Sigmoid colon (tissue), 6 donors: ENCODE measurements at regions not wholly inside any gene's neighbourhood (a gene's known extent, or its start where the extent isn't known, plus 50 kb on each side); places are given as distances from the start of the nearest gene placed in this dataset.

Experiments
- DNase-seq: peaks from one replicate; pipeline ENCODE4 v3.0.0-alpha.2; 2019
- H3K27ac ChIP-seq, 4 donors: fragments of 200-600 bp; sonication (generic); one replicate each; pipeline ENCODE4 v1.5.1; 2016 to 2019; ENCODE audit warnings: mild to moderate bottlenecking in 1 of 4
- H3K27me3 ChIP-seq, 3 donors: fragments of 200-600 bp; sonication (generic); one replicate each; pipeline ENCODE4 v1.5.1; 2019; ENCODE audit warnings: mild to moderate bottlenecking in 1 of 3
- H3K36me3 ChIP-seq, 4 donors: fragments of 200-600 bp; sonication (generic); one replicate each; pipeline ENCODE4 v1.5.1; 2016 to 2019
- H3K4me1 ChIP-seq, 4 donors: fragments of 200-600 bp; sonication (generic); one replicate each; pipeline ENCODE4 v1.5.1; 2017 to 2019
- H3K4me3 ChIP-seq, 4 donors: fragments of 200-600 bp; sonication (generic); one replicate each; pipeline ENCODE4 v1.5.1; 2017 to 2019; ENCODE audit warnings: mild to moderate bottlenecking in 2 of 4, moderate library complexity in 1 of 4
- H3K9me3 ChIP-seq, 4 donors: fragments of 200-600 bp in 3 of 4; sonication (generic) in 3 of 4; one replicate each; pipeline versions ENCODE4 v1.5.1 to v1.6.1; 2013 to 2019
- EP300 ChIP-seq, 4 donors: sonication (generic); formaldehyde crosslinking; IDR thresholded peaks; one replicate each; pipeline ENCODE4 v1.6.1; 2017; ENCODE audit warnings: antibody characterized with exemption in 4 of 4
- POLR2A ChIP-seq, 2 donors: fragments of 450-650 bp; IDR thresholded peaks; one replicate each; pipeline ENCODE4 v1.6.1; 2016; ENCODE audit warnings: antibody characterized with exemption in 2 of 2, mild to moderate bottlenecking in 2 of 2, moderate library complexity in 2 of 2
- POLR2AphosphoS5 ChIP-seq, 4 donors: sonication (generic); formaldehyde crosslinking; IDR thresholded peaks; one replicate each; pipeline ENCODE4 v1.6.1; 2017; ENCODE audit warnings: antibody characterized with exemption in 4 of 4
- WGBS, 2 donors: extraction: QIAGEN DNeasy Blood & Tissue Kit; methylation state at CpG; one replicate each; pipeline ENCODE4 v1.1.7; 2013; 5-methylcytosine and 5-hydroxymethylcytosine counted together
- intact Hi-C: fragments of 100-400 bp; cut with DNase I; formaldehyde crosslinking; loops from one replicate; pipeline ENCODE4 v1.15.1; 2023
- TF ChIP-seq, protein P1 (sequence below), 4 experiments: fragments of 450-650 bp in 3 of 4; fragments of 200-600 bp in 1 of 4; IDR thresholded peaks; one replicate each; pipeline ENCODE4 v1.5.1; 2016 to 2019; ENCODE audit warnings: antibody characterized with exemption in 4 of 4, mild to moderate bottlenecking in 3 of 4, moderate library complexity in 2 of 4
- donor health status: healthy with polysubstance abuse.
- donor health status: healthy.

DNA sequence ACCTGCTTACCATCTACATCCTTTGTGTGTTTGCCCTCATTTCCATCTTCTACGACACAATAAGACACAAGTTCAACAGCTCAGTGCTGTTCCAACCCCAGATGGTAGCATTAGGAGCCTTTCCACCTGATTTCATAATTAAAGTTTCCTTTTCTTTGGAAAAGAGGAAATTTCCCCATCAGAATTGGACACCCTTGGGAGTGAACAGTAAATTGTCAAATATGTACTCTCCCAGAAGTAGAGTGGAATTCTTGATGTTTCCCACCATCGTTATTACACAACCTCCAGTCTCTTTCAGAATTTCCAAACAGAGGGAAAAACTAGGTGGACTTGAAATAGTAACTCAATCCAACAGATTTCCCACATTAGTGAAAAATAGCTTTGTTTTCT is 337.6 kb upstream of the OR4E1 start:
- Histone ChIP-seq H3K4me3 (no peak overlapping the region), H3K4me1 (peaks cover 0 to 18% (median 12%) of the 10 kb centered on the region in 4 donors), H3K27ac (peak overlapping the region; percentile 34 to 67 (median 40)), H3K27me3 (no peaks in the 10 kb centered on the region), H3K9me3 (no peaks in the 10 kb centered on the region), H3K36me3 (no peaks in the 10 kb centered on the region)
- TF ChIP-seq EP300 (IDR thresholded peaks at IDR 0.05) (no peak), POLR2A (IDR thresholded peaks at IDR 0.05) (no peak), POLR2AphosphoS5 (IDR thresholded peaks at IDR 0.05) (no peak)
- TF ChIP-seq, protein P1, sequence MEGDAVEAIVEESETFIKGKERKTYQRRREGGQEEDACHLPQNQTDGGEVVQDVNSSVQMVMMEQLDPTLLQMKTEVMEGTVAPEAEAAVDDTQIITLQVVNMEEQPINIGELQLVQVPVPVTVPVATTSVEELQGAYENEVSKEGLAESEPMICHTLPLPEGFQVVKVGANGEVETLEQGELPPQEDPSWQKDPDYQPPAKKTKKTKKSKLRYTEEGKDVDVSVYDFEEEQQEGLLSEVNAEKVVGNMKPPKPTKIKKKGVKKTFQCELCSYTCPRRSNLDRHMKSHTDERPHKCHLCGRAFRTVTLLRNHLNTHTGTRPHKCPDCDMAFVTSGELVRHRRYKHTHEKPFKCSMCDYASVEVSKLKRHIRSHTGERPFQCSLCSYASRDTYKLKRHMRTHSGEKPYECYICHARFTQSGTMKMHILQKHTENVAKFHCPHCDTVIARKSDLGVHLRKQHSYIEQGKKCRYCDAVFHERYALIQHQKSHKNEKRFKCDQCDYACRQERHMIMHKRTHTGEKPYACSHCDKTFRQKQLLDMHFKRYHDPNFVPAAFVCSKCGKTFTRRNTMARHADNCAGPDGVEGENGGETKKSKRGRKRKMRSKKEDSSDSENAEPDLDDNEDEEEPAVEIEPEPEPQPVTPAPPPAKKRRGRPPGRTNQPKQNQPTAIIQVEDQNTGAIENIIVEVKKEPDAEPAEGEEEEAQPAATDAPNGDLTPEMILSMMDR (IDR thresholded peaks at IDR 0.05): no peak
- WGBS, 2 donors: 81 to 88% methylated on average over 2 of the region's 2 CpGs
- intact Hi-C loops: no loop called here
- no peak for DNase-seq

DNA sequence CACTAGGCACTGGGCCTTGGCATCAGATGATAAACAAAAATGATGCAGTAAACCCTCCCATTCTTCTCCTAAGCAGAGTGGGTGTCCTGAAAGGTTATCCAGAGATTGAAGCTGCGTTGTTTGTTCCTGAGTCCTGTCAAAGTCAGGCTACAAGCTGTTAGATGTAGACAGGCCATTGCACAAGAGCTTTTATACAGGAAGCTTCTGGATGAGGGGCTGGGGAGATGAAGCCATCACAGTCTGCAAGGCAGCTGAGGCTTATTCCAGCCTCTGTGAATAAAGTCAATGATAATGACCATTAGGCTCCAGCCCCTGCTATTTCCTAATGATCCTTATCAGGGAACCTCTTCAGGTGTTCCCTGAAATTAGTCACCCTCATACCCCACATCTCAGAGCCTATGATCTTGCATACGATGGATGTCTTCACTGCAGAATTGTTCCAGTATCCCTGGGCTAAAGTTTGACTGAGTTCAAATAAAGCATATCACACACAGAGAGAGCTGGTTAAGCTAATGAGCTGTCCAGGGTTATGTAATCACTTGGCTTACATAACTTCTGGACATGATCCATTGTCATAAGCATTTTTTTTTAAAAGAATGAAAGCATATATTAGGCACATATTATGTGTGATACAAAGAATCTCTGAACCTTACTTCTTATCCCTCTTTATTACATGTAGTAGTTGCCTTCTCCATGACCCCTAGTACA is 337.1 kb upstream of the OR4E1 start:
- intact Hi-C loops: no loop called here
- H3K27ac ChIP-seq: peak overlapping the region; percentile 34 to 67 (median 40)
- H3K4me3 ChIP-seq: no peak overlapping the region
- peaks cover 0 to 18% (median 12%) of the 10 kb centered on the region in 4 donors for H3K4me1 ChIP-seq
- no peak for DNase-seq
- no peaks in the 10 kb centered on the region for H3K9me3 ChIP-seq
- 64 to 73% methylated on average over 2 of the region's 2 CpGs for WGBS, 2 donors
- TF ChIP-seq, protein P1 (IDR thresholded peaks at IDR 0.05): no peak
- TF ChIP-seq EP300 (IDR thresholded peaks at IDR 0.05) (no peak), POLR2A (IDR thresholded peaks at IDR 0.05) (no peak), POLR2AphosphoS5 (IDR thresholded peaks at IDR 0.05) (peak in 1 of 4 donors; percentile 10)
- no peaks in the 10 kb centered on the region for H3K27me3 ChIP-seq
- no peaks in the 10 kb centered on the region for H3K36me3 ChIP-seq

DNA sequence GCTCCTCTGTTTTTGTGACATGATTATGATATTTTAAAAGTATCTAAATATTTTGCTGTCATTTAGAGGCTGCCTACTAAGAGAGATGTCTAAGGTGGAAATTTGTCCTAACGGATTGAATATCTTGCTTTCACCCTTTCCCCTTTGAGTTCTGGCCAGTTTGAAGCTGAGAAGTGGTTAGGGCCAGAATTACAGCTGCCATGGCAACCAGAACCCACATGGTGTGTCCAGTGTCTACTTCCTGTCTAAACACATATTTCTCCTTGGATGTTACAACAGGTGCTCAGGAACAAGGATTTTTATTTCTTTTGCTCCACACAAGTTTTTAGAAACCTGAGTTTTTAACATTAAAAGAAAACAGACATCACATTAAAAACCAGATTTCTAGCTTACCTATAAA is 335.1 kb upstream of the OR4E1 start:
- intact Hi-C loops: no loop called here
- Histone ChIP-seq H3K27me3 (no peaks in the 10 kb centered on the region), H3K4me3 (no peak overlapping the region), H3K36me3 (no peaks in the 10 kb centered on the region), H3K27ac (peak overlapping the region in 1 of 4 donors; percentile 67), H3K4me1 (peaks cover 0 to 18% (median 12%) of the 10 kb centered on the region in 4 donors), H3K9me3 (no peaks in the 10 kb centered on the region)
- DNase-seq: no peak
- WGBS, 2 donors: 41 to 73% methylated on average over 1 of the region's 1 CpG
- no peak for TF ChIP-seq POLR2AphosphoS5 (IDR thresholded peaks at IDR 0.05)
- no peak for TF ChIP-seq POLR2A (IDR thresholded peaks at IDR 0.05)
- TF ChIP-seq, protein P1 (IDR thresholded peaks at IDR 0.05): no peak
- TF ChIP-seq EP300 (IDR thresholded peaks at IDR 0.05): no peak

DNA sequence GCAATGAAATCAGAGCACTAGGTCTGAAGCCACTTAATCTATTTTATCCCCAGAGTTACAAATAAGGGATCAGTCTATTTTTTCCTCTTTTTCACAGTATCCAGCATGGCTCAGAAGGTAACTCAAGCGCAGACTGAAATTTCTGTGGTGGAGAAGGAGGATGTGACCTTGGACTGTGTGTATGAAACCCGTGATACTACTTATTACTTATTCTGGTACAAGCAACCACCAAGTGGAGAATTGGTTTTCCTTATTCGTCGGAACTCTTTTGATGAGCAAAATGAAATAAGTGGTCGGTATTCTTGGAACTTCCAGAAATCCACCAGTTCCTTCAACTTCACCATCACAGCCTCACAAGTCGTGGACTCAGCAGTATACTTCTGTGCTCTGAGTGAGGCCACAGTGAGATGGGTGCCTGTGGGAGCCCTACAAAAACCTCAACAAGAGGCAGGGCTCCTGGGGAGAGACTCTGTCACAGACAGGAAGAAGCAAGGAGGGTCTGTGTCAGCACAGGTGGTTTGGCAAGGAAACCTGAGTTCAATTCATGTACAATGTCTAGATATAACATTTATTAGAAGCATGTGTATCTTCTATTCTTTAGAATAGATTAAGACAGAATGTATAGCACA is 334.3 kb upstream of the OR4E1 start:
- H3K27me3 ChIP-seq: no peaks in the 10 kb centered on the region
- intact Hi-C loops: no loop called here
- 83 to 86% methylated on average over 6 of the region's 6 CpGs for WGBS, 2 donors
- TF ChIP-seq POLR2A (IDR thresholded peaks at IDR 0.05) (no peak), POLR2AphosphoS5 (IDR thresholded peaks at IDR 0.05) (no peak), EP300 (IDR thresholded peaks at IDR 0.05) (no peak)
- TF ChIP-seq, protein P1 (IDR thresholded peaks at IDR 0.05): no peak
- H3K9me3 ChIP-seq: no peaks in the 10 kb centered on the region
- H3K36me3 ChIP-seq: no peaks in the 10 kb centered on the region
- no peak overlapping the region for H3K4me3 ChIP-seq
- peaks cover 0 to 18% (median 12%) of the 10 kb centered on the region in 4 donors for H3K4me1 ChIP-seq
- H3K27ac ChIP-seq: no peak overlapping the region
- no peak for DNase-seq
